Body of pancreas (tissue), 4 donors: ENCODE measurements at regions not wholly inside any gene's neighbourhood (a gene's known extent, or its start where the extent isn't known, plus 50 kb on each side); places are given as distances from the start of the nearest gene placed in this dataset.

Experiments used
- POLR2A ChIP-seq, 3 donors: fragments of 450-650 bp; IDR thresholded peaks; one replicate each; pipeline ENCODE4 v1.6.1; 2016; ENCODE audit warnings: antibody characterized with exemption in 3 of 3, mild to moderate bottlenecking in 2 of 3
- TF ChIP-seq, protein P1 (sequence below), 7 experiments: fragments of 450-650 bp in 4 of 7; fragments of 200-600 bp in 3 of 7; sonication (generic) in 3 of 7; IDR thresholded peaks; one replicate each; pipeline ENCODE4 v1.5.1; 2016 to 2019; ENCODE audit warnings: antibody characterized with exemption in 7 of 7

DNA sequence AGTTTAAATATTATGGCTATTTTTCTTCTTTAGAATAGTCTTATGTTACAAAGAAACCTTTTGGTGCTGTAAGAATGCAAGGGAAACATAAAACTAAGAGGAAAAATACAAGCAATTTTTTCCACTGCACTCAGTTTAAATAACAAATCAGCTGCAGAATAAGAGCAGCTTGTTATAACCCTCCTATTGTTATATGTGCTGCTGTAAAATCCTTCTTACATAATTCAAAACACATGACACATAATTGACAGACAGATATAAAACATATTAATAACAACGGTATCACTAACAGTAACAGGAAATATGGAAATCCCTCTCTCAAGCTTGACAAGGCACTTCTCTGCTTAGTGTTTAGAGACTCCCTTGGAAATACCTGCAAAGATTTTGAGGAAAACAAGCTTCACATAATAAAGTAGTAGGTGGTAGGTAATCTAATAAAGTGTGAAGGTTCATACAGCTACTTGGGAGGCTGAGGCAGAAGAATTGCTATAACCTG is 385.3 kb upstream of the HS3ST1 start:
- TF ChIP-seq POLR2A (IDR thresholded peaks at IDR 0.05): no peak
- TF ChIP-seq, protein P1, sequence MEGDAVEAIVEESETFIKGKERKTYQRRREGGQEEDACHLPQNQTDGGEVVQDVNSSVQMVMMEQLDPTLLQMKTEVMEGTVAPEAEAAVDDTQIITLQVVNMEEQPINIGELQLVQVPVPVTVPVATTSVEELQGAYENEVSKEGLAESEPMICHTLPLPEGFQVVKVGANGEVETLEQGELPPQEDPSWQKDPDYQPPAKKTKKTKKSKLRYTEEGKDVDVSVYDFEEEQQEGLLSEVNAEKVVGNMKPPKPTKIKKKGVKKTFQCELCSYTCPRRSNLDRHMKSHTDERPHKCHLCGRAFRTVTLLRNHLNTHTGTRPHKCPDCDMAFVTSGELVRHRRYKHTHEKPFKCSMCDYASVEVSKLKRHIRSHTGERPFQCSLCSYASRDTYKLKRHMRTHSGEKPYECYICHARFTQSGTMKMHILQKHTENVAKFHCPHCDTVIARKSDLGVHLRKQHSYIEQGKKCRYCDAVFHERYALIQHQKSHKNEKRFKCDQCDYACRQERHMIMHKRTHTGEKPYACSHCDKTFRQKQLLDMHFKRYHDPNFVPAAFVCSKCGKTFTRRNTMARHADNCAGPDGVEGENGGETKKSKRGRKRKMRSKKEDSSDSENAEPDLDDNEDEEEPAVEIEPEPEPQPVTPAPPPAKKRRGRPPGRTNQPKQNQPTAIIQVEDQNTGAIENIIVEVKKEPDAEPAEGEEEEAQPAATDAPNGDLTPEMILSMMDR (IDR thresholded peaks at IDR 0.05): no peak
